Mucosa of descending colon (tissue), 3 donors: ENCODE measurements at regions not wholly inside any gene's neighbourhood (a gene's known extent, or its start where the extent isn't known, plus 50 kb on each side); places are given as distances from the start of the nearest gene placed in this dataset.

ENCODE experiments used
- ATAC-seq: fragments of 200-7000 bp; cut with Tn5 transposase; one replicate; pipeline ENCODE4 v1.9.1; 2020; ENCODE audit warnings: mild to moderate bottlenecking, moderate library complexity
- DNase-seq, 3 donors: peaks; one replicate each; pipeline ENCODE4 v3.0.0-alpha.2; 2020
- H3K36me3 ChIP-seq: fragments of 200-600 bp; one replicate; pipeline ENCODE4 v1.8.0; 2021; ENCODE audit warnings: low read depth, mild to moderate bottlenecking
- H3K4me1 ChIP-seq: fragments of 200-600 bp; one replicate; pipeline ENCODE4 v1.8.0; 2021; ENCODE audit warnings: low read depth, mild to moderate bottlenecking
- H3K4me3 ChIP-seq: fragments of 200-600 bp; one replicate; pipeline ENCODE4 v1.8.0; 2021; ENCODE audit warnings: mild to moderate bottlenecking
- H3K9me3 ChIP-seq: fragments of 200-600 bp; one replicate; pipeline ENCODE4 v1.8.0; 2021; ENCODE audit warnings: mild to moderate bottlenecking
- intact Hi-C, 2 donors: fragments of 100-400 bp; cut with DNase I in 1 of 2; cut with micrococcal nuclease in 1 of 2; formaldehyde crosslinking; loops; one replicate each; pipeline versions ENCODE4 v1.11.0 to v1.11.1; 2022; cut with DNase I, micrococcal nuclease
- TF ChIP-seq, protein P1 (sequence below): fragments of 200-600 bp; IDR thresholded peaks from one replicate; pipeline ENCODE4 v1.8.0; 2022; ENCODE audit warnings: antibody characterized with exemption, mild to moderate bottlenecking
- donor health status: DM: no; HTN: no; CAD: no; lungs with moderate emphysema.
- donor health status: DM: no; HTN: no; CAD: no.
- donor health status: DM: no; HTN: yes; CAD: no.

DNA sequence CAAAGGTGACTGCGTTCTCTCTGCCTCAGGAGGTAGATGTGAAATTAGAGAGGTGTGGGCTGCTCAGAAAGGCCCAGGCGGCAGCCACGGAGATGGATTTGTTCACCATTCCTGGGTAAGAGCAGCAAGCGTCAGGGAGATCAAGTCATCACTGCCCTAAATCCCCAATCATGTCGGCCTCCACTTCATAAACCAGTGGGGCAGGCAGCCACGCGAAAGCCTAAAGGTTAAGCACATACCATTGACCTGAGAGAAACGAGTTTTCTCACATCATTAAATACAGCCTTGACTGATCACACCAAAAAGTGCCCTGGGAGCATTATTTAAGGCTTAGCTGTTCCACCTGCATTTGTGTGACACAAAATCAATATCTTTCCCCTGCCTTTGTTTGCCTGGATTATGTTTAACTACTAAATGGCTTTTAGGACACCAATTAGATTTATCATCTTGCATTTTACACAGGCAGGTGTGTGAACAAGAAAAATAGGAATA is 50.7 kb upstream of the FOXB1 start:
- Histone ChIP-seq H3K9me3 (no peaks in the 10 kb centered on the region), H3K36me3 (no peaks in the 10 kb centered on the region), H3K4me3 (no peak overlapping the region), H3K4me1 (no peaks in the 10 kb centered on the region)
- TF ChIP-seq, protein P1, sequence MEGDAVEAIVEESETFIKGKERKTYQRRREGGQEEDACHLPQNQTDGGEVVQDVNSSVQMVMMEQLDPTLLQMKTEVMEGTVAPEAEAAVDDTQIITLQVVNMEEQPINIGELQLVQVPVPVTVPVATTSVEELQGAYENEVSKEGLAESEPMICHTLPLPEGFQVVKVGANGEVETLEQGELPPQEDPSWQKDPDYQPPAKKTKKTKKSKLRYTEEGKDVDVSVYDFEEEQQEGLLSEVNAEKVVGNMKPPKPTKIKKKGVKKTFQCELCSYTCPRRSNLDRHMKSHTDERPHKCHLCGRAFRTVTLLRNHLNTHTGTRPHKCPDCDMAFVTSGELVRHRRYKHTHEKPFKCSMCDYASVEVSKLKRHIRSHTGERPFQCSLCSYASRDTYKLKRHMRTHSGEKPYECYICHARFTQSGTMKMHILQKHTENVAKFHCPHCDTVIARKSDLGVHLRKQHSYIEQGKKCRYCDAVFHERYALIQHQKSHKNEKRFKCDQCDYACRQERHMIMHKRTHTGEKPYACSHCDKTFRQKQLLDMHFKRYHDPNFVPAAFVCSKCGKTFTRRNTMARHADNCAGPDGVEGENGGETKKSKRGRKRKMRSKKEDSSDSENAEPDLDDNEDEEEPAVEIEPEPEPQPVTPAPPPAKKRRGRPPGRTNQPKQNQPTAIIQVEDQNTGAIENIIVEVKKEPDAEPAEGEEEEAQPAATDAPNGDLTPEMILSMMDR = no peak
- DNase-seq (peak in 2 of 3 donors; percentile 5 to 24), ATAC-seq (peak; percentile 81)
- intact Hi-C loops = no loop called here

DNA sequence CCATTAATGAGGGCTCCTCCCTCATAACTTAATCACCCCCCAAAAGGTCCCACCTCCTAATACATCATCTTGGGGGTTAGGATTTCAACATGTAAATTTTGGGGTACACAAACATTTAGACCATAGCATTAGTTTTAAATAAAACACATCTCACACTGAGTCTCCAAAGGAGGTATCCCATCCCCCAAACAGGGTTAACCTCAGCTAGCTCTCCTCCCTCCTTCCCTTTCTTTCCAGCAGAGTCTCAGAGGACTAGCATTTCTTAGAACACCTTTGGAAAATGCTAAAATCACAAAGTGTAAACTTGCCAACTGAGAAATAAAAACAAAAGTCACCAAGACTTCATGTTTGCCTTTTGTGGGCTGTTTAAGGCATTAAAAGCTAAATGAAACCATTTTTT is 51.2 kb upstream of the FOXB1 start:
- TF ChIP-seq, protein P1 = no peak
- ATAC-seq (no peak), DNase-seq (no peak)
- no peaks in the 10 kb centered on the region for H3K4me1 ChIP-seq
- H3K4me3 ChIP-seq = no peak overlapping the region
- intact Hi-C loops = no loop called here
- no peaks in the 10 kb centered on the region for H3K9me3 ChIP-seq
- no peaks in the 10 kb centered on the region for H3K36me3 ChIP-seq

- ATAC-seq (no peak), DNase-seq (no peak)
- Histone ChIP-seq H3K36me3 (no peaks in the 10 kb centered on the region), H3K4me1 (no peaks in the 10 kb centered on the region), H3K4me3 (no peak overlapping the region), H3K9me3 (no peaks in the 10 kb centered on the region)
- TF ChIP-seq, protein P1 = no peak
- intact Hi-C loops = no loop called here
These were observed 53.3 kb upstream of the FOXB1 start for GRCh38 chr15:59950603-59951388.

DNA sequence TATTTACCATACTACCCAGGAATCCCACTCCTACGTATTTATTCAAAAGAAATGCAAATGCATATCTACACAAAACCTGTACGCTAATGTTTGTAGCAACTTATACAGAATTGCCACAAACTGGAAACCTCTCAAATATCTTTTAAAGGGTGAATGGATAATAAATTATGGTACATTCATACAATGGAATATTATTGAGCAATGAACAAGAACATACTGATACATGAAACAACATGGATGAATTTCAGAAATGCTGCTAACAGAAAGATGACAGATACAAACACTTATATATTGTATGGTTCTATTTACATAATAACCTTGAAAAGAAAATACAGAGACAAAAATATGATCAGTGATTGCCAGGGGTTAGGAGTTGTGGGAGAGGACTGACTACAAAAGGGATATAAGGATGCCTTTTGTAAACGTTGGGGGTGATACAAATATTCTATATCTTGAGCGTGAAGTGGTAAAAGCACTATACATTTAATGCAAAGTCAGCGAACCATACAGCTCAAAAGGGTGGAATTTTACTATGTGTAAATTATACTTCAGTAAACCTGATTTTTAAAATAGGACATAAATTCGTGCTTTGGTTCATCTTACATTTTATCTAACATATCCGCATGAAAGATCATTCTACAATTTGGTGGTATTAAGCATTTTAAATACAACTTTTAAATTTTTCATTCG is 55.0 kb upstream of the FOXB1 start:
- no peaks in the 10 kb centered on the region for H3K4me1 ChIP-seq
- H3K36me3 ChIP-seq = no peaks in the 10 kb centered on the region
- no peaks in the 10 kb centered on the region for H3K9me3 ChIP-seq
- TF ChIP-seq, protein P1 = no peak
- no peak overlapping the region for H3K4me3 ChIP-seq
- intact Hi-C loops = no loop called here
- DNase-seq (no peak), ATAC-seq (no peak)

GRCh38 chr15:59946084-59946483 is 58.0 kb upstream of the FOXB1 start:
- TF ChIP-seq, protein P1 = no peak
- DNase-seq = no peak
- no peaks in the 10 kb centered on the region for H3K4me1 ChIP-seq
- no peak overlapping the region for H3K4me3 ChIP-seq
- no peaks in the 10 kb centered on the region for H3K9me3 ChIP-seq
- H3K36me3 ChIP-seq = no peaks in the 10 kb centered on the region
- intact Hi-C loops = no loop called here
- ATAC-seq = peak; percentile 49
